HG03442 (cell line): ENCODE measurements at regions not wholly inside any gene's neighbourhood (a gene's known extent, or its start where the extent isn't known, plus 50 kb on each side); places are given as distances from the start of the nearest gene placed in this dataset.

Source experiments
- ATAC-seq: cut with Tn5 transposase; IDR thresholded peaks from one replicate; pipeline ENCODE4 v1.9.1; 2021; ENCODE audit warnings: mild to moderate bottlenecking, moderate library complexity; ENCODE audit not compliant: unreplicated experiment

DNA sequence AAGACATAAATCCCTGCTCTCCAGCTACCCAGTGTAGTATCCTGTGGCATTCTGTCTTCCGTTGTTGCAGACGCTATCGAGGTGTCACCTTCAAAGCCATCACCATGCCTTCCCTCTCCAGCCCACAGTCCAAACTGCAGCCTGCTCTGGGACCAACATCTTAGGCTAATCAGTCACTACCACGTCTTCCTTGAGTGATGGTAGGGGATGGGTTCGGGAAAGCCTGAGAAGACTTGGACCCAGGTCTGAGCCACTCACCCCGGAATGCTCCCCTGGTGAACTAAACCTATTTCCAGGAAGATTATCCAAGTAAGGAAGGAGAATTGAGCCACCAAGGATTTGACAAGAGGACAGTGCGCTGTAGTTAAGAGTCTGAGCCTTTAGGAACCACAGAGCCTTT is 52.9 kb upstream of the IRX1 start:
- ATAC-seq = no peak

DNA sequence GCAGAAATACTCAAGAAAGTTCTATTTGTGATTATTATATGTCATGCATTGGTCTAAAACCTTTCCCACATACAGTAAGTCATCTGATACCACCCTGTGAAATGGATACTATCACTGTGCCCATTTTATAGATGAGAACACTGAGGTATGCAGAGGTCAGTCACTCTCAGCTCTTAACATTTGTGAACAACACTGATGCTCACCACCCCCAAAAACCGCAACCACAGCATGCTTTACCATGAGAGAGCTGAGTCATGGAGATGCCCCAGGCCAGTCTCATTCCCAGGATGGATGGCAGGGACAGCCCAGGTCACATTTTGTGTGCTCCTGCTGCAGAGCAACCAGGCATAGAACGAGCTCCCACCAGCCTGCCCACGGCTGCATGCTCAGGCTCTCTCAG is 53.5 kb upstream of the IRX1 start:
- ATAC-seq = no peak

DNA sequence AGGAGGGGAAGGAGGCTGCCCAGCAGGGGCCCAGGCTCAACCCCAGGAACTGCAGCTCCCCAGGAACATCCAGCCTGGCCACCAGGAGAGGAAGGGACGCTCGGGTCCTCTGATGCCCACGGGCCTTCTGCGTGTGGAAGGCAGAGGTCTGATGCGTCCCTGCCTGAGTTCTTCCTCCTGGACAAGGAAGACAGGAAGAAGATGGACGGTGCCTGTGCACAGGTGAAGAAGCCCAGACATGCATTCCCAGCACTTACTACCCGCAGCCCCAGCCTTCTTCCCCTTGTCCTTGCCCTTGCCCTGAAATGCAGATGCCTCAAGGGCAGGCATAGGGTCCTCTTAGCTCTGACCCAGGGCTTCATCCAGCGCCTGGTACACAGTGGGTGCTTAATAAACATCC is 56.7 kb upstream of the IRX1 start:
- ATAC-seq = no peak

DNA sequence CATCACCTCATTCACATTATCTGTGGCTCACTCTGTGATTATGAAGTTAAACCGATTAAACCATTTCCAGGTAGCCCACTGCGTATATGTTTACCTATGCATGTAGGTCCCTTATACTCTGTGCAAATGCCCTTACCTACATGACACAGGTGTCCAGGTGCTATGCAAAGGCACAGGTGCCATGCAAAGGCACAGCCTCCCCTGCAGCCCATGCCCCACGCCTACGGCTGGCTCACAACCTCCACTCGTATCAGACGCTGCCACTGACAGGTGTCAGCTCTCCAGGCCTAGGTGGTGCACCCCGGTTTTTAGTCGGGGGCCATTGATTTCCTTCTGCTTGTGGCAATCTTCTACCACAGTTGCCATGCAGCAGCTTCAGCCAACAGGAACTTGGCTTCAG is 57.7 kb upstream of the IRX1 start:
- ATAC-seq = no peak

DNA sequence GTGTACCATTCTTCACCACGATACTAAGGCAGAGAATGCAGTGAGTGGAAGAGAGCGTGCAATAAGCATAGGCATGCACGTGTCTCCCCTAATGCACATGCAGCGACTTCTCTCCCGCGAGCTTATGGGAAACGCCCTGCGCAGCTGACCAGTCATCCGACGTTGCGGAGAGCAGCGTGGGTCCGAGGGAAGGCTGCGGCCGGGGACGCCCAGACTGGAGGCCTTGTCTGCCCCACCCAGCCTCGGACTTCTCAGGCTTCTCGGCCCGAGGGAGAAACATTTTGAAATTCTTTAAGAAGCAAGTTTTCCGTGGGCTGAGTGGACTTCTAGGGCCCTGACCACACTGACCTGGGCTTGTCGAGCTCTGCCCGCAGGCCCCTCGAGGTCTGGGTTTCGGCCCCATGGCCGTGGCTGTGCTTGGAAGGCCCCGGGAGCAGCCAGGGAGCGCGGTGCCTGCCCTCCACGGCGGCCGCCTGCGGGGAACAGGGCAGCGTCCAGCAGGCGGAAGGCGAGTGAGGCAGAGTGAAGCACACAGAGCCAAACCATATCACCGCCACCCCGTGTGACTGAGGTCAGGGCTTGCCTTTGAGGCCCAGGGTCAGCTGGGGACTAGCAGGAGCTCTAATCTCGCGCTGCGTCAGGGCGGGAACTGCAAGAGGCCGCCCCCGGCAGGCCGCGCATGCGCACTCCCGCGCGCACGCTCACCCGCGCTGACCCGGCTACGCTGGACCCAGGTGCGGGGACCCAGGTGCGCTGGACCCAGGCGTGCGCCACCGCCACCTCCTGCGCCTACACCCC is 60.0 kb upstream of the IRX1 start:
- ATAC-seq = no peak

DNA sequence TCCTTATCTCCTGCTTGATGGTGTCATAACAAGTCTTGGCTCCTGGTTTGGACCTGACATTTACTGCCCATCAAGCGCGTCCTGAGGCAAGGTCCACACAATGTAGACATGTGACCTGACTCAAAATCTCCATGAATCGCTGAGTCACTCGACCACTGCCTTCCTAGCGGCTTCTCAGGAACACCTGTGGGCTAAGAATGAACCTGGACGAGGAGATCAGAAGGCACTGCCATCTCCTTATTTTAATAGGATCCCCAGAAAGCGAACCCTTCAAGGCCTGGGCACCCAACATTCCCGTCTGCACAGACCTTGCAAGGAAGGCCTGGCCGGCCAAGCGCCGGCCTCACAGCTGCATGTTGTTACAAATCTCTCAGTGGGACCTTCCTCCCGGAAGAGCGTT is 60.6 kb upstream of the IRX1 start:
- ATAC-seq = no peak

DNA sequence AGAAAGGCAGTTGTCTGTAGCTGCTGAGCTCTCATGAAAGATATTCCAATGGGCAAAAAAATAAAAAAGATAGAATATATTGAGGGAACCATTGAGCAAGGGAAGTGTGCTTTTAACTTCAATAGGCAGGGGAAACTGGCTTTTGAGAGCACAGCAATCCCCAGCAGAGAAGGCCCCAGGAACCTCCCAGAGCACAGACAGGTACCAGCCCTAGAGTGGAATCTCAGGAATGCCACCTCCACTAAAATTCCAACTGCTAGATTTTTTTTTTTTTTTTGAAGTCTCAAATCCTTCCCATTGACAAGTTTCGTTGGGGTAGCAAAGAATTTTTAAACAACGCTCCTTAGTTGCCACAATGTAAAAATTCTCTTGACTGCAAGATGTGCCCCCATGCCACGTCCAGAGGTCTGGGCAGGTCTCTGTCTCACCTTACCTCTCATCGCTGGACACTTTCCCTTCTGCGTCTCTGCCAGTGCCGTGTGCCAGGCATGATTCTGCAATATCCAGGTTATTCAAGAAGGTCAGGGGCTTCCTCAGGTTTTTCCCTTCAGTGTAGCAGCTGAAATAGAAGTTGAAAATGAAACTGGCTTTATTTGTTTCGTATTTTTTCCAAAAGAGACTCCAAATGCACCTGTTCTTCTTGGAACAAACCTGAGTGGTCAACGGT is 64.2 kb upstream of the IRX1 start:
- ATAC-seq = no peak

DNA sequence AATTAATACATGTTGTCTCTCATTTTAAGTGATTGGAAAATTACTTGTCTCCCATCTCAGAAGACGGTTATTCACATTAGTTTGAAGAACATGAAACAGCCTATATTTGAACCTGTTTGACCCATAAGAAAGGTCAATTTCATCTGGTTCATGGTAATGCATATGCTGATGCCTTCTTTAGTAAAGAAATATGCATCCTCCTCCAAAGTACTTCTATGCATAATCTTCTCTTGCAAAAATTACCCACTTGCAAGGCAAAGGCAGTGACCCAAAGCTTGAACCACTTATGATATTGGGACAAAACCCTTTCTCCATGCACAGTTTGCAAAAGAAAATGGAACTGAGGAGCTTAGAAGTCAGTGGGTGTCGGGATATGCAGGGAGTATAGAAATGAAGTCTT is 65.4 kb upstream of the IRX1 start:
- ATAC-seq = no peak

DNA sequence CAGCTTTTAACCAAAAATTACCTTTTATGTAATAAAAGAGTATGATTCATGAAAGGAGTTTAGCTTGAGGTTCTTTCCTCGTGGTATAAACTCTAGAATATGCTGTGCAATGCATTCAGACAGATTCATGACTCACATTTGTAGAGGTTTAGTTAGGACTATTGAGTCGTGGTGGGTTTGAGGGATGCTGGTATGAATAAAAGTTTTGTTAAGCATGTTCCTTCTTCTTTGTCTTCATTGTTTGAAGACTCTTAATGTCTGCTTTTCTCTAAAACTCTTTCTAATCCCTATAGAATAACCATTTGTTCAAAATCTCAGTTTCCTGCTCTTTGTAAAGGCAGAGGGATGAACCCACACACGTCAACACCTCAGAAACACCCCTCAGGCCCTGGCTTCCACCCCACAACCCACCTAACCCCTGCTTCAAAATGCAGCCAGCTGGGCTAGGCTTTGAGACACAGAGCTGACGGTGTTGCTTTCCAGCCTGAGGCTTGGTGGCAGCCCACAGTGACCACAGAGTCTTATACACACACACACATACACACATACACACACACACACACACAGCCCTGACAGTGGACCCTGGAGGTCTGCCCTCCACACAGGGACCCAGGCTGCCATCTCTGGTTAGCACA is 69.0 kb upstream of the IRX1 start:
- no peak for ATAC-seq

DNA sequence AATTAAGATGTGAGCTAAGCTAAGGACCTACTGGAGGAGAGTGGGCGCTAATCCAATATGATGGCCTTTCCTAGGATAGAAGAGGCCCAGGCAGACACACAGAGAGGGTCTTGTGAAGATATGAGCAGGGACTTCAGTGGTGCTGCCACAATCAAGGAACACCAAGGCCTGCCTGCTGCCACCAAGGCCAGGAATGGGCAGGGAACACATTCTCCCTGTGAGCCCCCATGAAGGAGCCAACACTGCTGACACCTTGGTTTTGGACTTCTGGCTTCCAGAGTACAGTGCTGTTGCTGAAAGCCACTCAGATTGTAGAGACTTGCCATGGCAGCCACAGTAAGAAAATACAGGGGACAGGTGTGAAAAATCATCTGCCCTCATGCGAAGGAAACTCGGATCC is 73.1 kb upstream of the IRX1 start:
- no peak for ATAC-seq

DNA sequence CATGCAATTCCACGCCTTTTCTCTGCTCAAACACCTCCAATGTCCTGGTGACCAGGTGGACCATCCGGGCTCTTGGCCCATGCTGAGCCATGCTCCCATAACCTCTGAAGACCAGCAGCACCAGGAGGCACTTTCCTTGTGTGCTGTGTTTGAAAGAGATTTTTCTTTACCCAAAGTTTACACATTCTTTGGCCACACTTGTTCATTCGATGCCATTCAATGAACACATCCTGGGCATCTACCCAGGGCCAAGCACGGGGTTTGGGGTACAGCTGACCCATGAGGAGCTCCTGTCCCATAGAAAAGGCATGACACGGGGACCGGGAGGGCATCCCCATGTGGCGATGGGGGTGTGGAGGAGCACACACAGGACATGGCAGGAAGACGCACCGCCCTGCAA is 77.1 kb upstream of the IRX1 start:
- ATAC-seq = no peak

DNA sequence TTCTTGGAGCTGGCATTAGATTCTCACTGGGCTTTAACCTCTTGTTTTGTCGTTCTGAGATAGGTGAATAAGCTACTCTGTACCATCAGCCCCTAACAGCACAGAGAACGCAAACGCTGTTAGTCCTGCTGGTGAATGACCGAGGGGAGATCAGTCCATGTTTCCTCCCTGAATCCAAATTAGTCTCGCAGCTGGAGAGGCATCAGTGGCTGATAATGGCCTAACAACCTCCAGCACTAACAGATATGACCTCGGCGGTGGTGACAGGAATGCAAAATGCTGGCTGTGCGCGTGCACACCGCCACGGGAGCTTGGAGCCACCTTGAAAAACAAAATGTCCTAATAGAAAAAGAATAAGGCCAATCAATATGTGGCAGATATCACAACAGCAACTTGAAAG is 77.6 kb upstream of the IRX1 start:
- ATAC-seq = no peak

DNA sequence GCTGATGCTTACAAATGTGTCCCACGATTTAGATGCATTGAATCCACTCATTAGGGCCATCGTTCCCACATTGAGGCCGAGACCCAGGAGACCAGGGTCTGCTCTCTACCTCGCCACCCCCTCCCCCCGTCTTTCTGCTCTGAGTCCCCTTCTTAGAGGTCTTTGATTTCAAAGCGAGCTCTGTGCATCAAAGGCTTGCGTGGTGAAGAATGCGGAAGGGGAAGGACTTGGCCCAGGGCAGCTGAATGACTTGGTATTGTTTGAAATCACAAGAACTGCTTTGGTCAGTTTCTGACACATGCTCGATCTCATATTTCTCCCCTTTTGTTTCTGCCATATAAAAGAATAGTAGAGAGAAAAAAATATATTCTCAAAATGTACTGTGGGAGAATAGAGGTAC is 78.3 kb upstream of the IRX1 start:
- no peak for ATAC-seq

DNA sequence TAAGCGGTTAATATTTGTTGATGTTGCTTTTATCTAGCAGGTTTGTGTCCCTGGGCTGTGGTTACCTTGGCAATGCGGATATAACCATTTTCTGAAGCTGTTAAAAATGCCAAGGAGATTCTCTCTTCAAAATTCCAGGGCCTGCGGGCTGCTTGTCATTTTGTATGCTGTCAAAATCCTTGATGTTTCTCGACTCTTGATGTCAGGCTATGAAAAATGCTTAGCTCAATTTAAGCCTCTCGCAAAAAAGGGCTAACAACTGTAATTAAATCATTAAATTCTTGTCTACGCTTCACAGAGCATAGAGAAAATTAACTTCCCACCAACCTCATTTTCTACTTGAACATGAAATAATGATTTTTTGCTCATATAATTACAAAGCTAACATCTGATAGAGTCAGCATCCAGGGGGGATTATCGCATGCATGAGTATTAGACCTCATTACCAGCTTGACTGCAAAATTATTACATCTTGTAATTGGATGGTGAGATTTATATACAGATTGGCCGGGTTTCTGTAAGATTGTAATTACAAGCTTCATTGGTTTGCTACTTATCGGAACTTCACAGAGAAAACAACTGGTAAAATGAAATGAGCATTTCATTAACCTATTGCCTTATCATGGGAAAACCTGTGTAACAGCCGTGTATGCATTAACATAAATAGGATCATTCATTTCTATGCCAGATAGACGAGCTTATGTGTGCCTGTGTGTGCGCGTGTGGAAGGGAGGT is 83.1 kb upstream of the IRX1 start:
- no peak for ATAC-seq

DNA sequence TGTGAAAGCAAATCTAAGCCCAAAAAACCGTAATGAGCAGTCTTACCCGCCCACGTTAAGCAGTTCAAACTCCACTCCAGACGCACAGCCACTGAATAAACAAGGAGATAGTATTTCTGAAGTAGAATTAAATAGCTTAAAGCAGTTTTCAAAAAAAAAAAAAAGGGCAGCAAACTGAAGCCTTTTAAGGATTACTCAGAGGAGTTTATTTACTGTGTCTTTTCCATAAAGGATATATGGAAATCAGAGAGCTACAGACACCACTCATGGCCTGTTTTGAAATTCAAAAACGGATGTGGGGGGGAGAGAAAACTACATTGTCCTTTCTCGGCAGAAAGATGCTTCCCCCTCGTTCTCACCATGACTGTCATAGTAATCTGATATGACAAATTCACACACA is 83.7 kb upstream of the IRX1 start:
- ATAC-seq = no peak

DNA sequence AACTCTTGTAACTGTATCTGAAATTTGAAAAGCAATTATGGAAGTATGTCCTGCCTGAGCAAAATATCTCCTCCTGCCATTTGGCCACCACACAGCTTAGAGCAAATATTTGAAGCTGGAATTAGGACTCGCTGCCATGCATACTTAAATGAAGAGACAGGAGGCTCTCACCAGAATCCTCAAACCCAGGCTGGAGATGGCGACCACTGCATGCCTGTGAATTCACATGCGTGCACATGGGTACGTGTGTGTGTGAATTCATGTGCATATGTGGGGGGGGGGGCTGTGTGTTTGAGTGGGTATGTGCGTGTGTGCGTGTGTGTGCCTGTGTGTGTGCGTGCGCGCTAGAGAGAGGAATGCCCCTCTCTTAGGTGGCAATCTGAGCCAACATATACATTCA is 84.1 kb upstream of the IRX1 start:
- no peak for ATAC-seq

DNA sequence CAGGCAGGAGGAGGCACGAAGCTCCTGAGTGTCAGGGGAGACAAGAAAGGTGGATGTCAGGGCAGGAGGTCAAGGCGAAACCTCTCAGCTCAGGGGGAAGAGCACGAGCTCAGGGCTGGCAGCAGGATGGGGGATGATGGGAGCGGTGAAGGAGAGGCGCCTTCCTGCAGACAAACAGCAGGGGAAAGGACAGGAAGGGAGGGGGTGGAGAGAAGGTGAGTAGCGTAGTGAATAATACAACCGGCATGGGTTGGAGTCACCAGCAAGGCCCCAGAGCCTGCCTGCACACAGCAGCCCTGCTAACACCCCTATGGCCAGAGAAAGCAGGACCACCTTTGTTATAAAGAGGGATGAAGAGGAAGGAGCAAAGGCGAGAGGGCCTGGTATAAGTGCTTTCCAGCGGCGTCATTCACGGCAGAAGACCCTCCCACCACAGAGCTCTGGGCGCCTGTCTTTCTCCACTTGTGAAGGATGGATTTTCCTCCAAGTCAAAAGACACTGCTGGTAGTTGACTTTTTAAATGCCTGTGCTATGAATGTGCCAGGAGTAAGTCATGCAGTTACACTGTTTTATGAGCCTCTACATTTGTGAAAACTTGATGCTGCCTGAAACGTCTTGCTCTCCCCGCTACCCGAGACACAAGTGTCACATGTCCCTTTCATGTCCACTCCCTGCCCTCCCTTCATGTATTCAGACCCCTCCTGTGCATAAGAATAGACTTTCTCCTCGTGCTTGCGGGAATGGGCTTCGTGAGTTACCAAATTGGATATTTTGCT is 84.8 kb upstream of the IRX1 start:
- no peak for ATAC-seq

DNA sequence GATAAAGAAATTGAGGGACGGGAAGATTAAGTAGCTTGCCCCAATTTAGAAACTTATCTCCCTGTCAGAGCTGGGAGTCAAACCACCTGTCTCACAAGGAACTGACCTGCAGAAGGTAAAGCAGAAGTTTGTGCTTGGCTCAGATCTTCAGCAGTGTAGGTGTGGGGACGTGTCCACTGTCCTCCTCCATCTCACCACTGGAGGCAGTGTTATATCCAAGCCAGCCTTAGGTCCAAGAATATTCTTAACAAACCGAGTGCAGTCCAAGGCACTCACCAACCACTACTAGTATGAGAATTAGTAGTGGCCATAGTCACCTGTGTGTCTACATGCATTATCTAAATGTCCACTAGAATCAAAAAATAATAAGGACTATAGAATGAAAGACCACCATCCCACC is 86.3 kb upstream of the IRX1 start:
- ATAC-seq = no peak

DNA sequence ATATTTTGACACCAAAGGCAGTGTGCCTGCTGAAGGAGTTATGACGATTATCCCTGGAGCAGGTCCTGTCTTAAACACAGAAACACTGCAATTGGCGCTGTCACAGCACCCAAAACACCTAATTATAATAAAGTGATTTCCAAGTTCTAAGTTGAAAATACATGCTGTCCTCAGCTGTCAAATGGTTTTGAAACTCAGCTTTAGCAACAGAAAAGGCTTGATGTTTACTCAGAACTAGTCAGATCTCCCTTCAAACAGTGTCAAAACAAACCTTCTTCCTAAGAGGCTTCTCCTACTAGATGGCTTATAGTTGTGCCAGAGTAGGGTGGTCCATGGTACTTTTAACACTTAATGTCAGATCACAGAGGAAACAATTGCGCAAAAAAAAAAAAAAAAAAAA is 87.2 kb upstream of the IRX1 start:
- no peak for ATAC-seq

DNA sequence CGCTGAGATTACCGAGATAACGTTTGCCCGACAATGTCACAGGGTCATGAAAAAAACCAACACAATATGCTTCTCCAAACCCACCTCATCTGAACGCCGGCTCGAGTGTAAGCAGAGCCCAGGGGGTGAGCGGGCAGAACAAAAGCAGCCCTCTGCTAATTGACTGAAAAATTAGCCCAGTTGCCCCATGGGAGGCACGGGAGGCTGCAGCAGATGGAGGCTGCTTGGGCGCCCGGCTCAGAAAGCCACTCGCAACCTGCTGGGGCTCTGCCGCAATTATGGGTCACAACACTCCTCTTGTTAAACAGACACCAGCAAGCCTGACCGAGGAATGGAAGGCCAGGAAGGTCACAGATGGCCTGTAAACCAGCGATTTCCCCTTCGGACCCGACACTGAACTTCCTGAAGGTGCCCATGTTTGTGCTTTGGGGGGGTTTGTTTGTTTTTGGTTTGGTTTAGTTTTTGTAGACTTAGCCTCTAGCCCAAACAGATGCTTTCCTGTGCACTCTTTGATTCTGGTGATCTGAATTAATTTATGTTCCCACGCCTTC is 104.6 kb upstream of the IRX1 start:
- no peak for ATAC-seq
